IPS-18a (cell line): ENCODE measurements at regions not wholly inside any gene's neighbourhood (a gene's known extent, or its start where the extent isn't known, plus 50 kb on each side); places are given as distances from the start of the nearest gene placed in this dataset.

ENCODE experiments used
- H3K27ac ChIP-seq: one replicate; pipeline ENCODE4 v1.5.1; 2013; ENCODE audit warnings: low read length
- H3K27me3 ChIP-seq: one replicate; pipeline ENCODE4 v1.6.1; 2013; ENCODE audit warnings: mild to moderate bottlenecking, low read length; ENCODE audit not compliant: control insufficient read depth, insufficient read depth
- H3K36me3 ChIP-seq: one replicate; pipeline ENCODE4 v1.6.1; 2013; ENCODE audit warnings: low read depth, low read length; ENCODE audit not compliant: control insufficient read depth
- H3K4me1 ChIP-seq: one replicate; pipeline ENCODE4 v1.6.1; 2013; ENCODE audit warnings: low read depth, low read length; ENCODE audit not compliant: control insufficient read depth
- H3K4me3 ChIP-seq: one replicate; pipeline ENCODE4 v1.5.1; 2013; ENCODE audit warnings: low read length
- H3K9ac ChIP-seq: one replicate; pipeline ENCODE4 v1.6.1; 2013; ENCODE audit warnings: mild to moderate bottlenecking, low read length, moderate library complexity
- H3K9me3 ChIP-seq: one replicate; pipeline ENCODE4 v1.6.1; 2013; ENCODE audit warnings: low read depth, low read length; ENCODE audit not compliant: control insufficient read depth

- Histone ChIP-seq H3K9me3 (no peaks in the 10 kb centered on the region), H3K4me1 (no peaks in the 10 kb centered on the region), H3K27ac (no peak overlapping the region), H3K36me3 (no peaks in the 10 kb centered on the region), H3K4me3 (no peak overlapping the region), H3K27me3 (no peaks in the 10 kb centered on the region), H3K9ac (no peak overlapping the region)
Measured at GRCh38 chr11:28708075-28708474, 599.9 kb downstream of the METTL15 start.

GRCh38 chr11:28704801-28705200 is 596.6 kb downstream of the METTL15 start:
- Histone ChIP-seq H3K9me3 (no peaks in the 10 kb centered on the region), H3K27me3 (no peaks in the 10 kb centered on the region), H3K36me3 (no peaks in the 10 kb centered on the region), H3K27ac (no peak overlapping the region), H3K4me1 (no peaks in the 10 kb centered on the region), H3K4me3 (no peak overlapping the region), H3K9ac (no peak overlapping the region)

- Histone ChIP-seq H3K9me3 (no peaks in the 10 kb centered on the region), H3K4me1 (no peaks in the 10 kb centered on the region), H3K27ac (no peak overlapping the region), H3K36me3 (no peaks in the 10 kb centered on the region), H3K9ac (no peak overlapping the region), H3K27me3 (no peaks in the 10 kb centered on the region), H3K4me3 (no peak overlapping the region)
Measured at GRCh38 chr11:28703371-28703770, 595.2 kb downstream of the METTL15 start.

GRCh38 chr11:28702871-28703270 is 594.7 kb downstream of the METTL15 start:
- Histone ChIP-seq H3K9ac (no peak overlapping the region), H3K4me1 (no peaks in the 10 kb centered on the region), H3K27ac (no peak overlapping the region), H3K9me3 (no peaks in the 10 kb centered on the region), H3K4me3 (no peak overlapping the region), H3K36me3 (no peaks in the 10 kb centered on the region), H3K27me3 (no peaks in the 10 kb centered on the region)

- H3K36me3 ChIP-seq, result no peaks in the 10 kb centered on the region
- H3K27ac ChIP-seq, result no peak overlapping the region
- H3K4me1 ChIP-seq, result no peaks in the 10 kb centered on the region
- no peaks in the 10 kb centered on the region for H3K9me3 ChIP-seq
- H3K27me3 ChIP-seq, result no peaks in the 10 kb centered on the region
- H3K9ac ChIP-seq, result no peak overlapping the region
- no peak overlapping the region for H3K4me3 ChIP-seq
Measured at GRCh38 chr11:28702450-28702790, 594.2 kb downstream of the METTL15 start.

- no peak overlapping the region for H3K4me3 ChIP-seq
- no peak overlapping the region for H3K27ac ChIP-seq
- H3K27me3 ChIP-seq, result no peaks in the 10 kb centered on the region
- H3K4me1 ChIP-seq, result no peaks in the 10 kb centered on the region
- H3K9ac ChIP-seq, result no peak overlapping the region
- H3K9me3 ChIP-seq, result no peaks in the 10 kb centered on the region
- H3K36me3 ChIP-seq, result no peaks in the 10 kb centered on the region
Measured at GRCh38 chr11:28701760-28702449, 593.7 kb downstream of the METTL15 start.

- Histone ChIP-seq H3K4me3 (no peak overlapping the region), H3K4me1 (no peaks in the 10 kb centered on the region), H3K36me3 (no peaks in the 10 kb centered on the region), H3K27me3 (no peaks in the 10 kb centered on the region), H3K9me3 (no peaks in the 10 kb centered on the region), H3K9ac (no peak overlapping the region), H3K27ac (no peak overlapping the region)
Measured at GRCh38 chr11:28699701-28700100, 591.5 kb downstream of the METTL15 start.

GRCh38 chr11:28697920-28698827 is 590.0 kb downstream of the METTL15 start:
- H3K9me3 ChIP-seq, result no peaks in the 10 kb centered on the region
- no peaks in the 10 kb centered on the region for H3K27me3 ChIP-seq
- no peak overlapping the region for H3K27ac ChIP-seq
- H3K4me3 ChIP-seq, result no peak overlapping the region
- H3K4me1 ChIP-seq, result no peaks in the 10 kb centered on the region
- H3K9ac ChIP-seq, result no peak overlapping the region
- no peaks in the 10 kb centered on the region for H3K36me3 ChIP-seq

GRCh38 chr11:28696591-28696990 is 588.4 kb downstream of the METTL15 start:
- H3K36me3 ChIP-seq, result no peaks in the 10 kb centered on the region
- no peaks in the 10 kb centered on the region for H3K27me3 ChIP-seq
- H3K9me3 ChIP-seq, result no peaks in the 10 kb centered on the region
- H3K27ac ChIP-seq, result no peak overlapping the region
- no peak overlapping the region for H3K9ac ChIP-seq
- H3K4me1 ChIP-seq, result no peaks in the 10 kb centered on the region
- H3K4me3 ChIP-seq, result no peak overlapping the region

GRCh38 chr11:28690746-28691145 is 582.6 kb downstream of the METTL15 start:
- Histone ChIP-seq H3K27me3 (no peaks in the 10 kb centered on the region), H3K4me1 (no peaks in the 10 kb centered on the region), H3K27ac (no peak overlapping the region), H3K4me3 (no peak overlapping the region), H3K36me3 (no peaks in the 10 kb centered on the region), H3K9ac (no peak overlapping the region), H3K9me3 (no peaks in the 10 kb centered on the region)

- H3K36me3 ChIP-seq, result no peaks in the 10 kb centered on the region
- no peaks in the 10 kb centered on the region for H3K27me3 ChIP-seq
- no peak overlapping the region for H3K9ac ChIP-seq
- no peaks in the 10 kb centered on the region for H3K4me1 ChIP-seq
- H3K27ac ChIP-seq, result no peak overlapping the region
- H3K4me3 ChIP-seq, result no peak overlapping the region
- no peaks in the 10 kb centered on the region for H3K9me3 ChIP-seq
Measured at GRCh38 chr11:28684011-28684586, 575.9 kb downstream of the METTL15 start.
